Trophoblast cell (in vitro differentiated cells and primary cell): ENCODE measurements at regions not wholly inside any gene's neighbourhood (a gene's known extent, or its start where the extent isn't known, plus 50 kb on each side); places are given as distances from the start of the nearest gene placed in this dataset.
"Not testable (repeated sequence)": the region's sequence is repeated elsewhere in the genome, so short reads cannot be mapped to it uniquely, and the experiment has no call there.

Experiments used
- DNase-seq, 2 donors: peaks; one replicate each; pipeline ENCODE4 v3.0.0-alpha.2; 2016
- H2AFZ ChIP-seq: 2 replicates; pipeline ENCODE4 v1.6.1; 2013; ENCODE audit warnings: low read length, moderate library complexity, mild to moderate bottlenecking; ENCODE audit not compliant: insufficient read depth, poor library complexity
- H2AK5ac ChIP-seq: 2 replicates; pipeline ENCODE4 v1.6.1; 2013; ENCODE audit warnings: mild to moderate bottlenecking, low read length
- H2BK120ac ChIP-seq: 2 replicates; pipeline ENCODE4 v1.6.1; 2013; ENCODE audit warnings: low read length, mild to moderate bottlenecking, moderate library complexity; ENCODE audit not compliant: insufficient read depth, poor library complexity
- H2BK12ac ChIP-seq: 2 replicates; pipeline ENCODE4 v1.6.1; 2013; ENCODE audit warnings: mild to moderate bottlenecking, low read length, moderate library complexity
- H2BK5ac ChIP-seq: 2 replicates; pipeline ENCODE4 v1.6.1; 2013; ENCODE audit warnings: low read length, low read depth, moderate library complexity, mild to moderate bottlenecking; ENCODE audit not compliant: poor library complexity
- H3K14ac ChIP-seq: 2 replicates; pipeline ENCODE4 v1.6.1; 2013; ENCODE audit warnings: mild to moderate bottlenecking, low read length
- H3K18ac ChIP-seq: 2 replicates; pipeline ENCODE4 v1.6.1; 2013; ENCODE audit warnings: mild to moderate bottlenecking, low read length
- H3K23ac ChIP-seq: 2 replicates; pipeline ENCODE4 v1.6.1; 2013; ENCODE audit warnings: low read length
- H3K27ac ChIP-seq: 2 replicates; pipeline ENCODE4 v1.5.1; 2013; ENCODE audit warnings: low read depth, mild to moderate bottlenecking, inconsistent platforms, low read length, moderate library complexity
- H3K27me3 ChIP-seq: 2 replicates; pipeline ENCODE4 v1.6.1; 2013; ENCODE audit warnings: inconsistent platforms, mild to moderate bottlenecking, low read length, moderate library complexity; ENCODE audit not compliant: insufficient read depth
- H3K36me3 ChIP-seq, 2 experiments: 1 replicate in 1 of 2; 2 replicates in 1 of 2; pipeline ENCODE4 v1.6.1; 2013; ENCODE audit warnings: low read length in 2 of 2, mild to moderate bottlenecking in 2 of 2, moderate library complexity in 1 of 2; ENCODE audit not compliant: insufficient read depth in 2 of 2, control insufficient read depth in 1 of 2
- H3K4ac ChIP-seq: 2 replicates; pipeline ENCODE4 v1.6.1; 2013; ENCODE audit warnings: low read depth, mild to moderate bottlenecking, low read length, moderate library complexity
- H3K4me1 ChIP-seq, 2 experiments: 1 replicate in 1 of 2; 2 replicates in 1 of 2; pipeline ENCODE4 v1.6.1; 2013; ENCODE audit warnings: low read length in 2 of 2, mild to moderate bottlenecking in 2 of 2, moderate library complexity in 1 of 2; ENCODE audit not compliant: insufficient read depth in 2 of 2, control insufficient read depth in 1 of 2
- H3K4me2 ChIP-seq: 2 replicates; pipeline ENCODE4 v1.6.1; 2013; ENCODE audit warnings: inconsistent platforms, mild to moderate bottlenecking, low read length, moderate library complexity
- H3K4me3 ChIP-seq: 2 replicates; pipeline ENCODE4 v1.5.1; 2013; ENCODE audit warnings: mild to moderate bottlenecking, low read depth, low read length, inconsistent platforms
- H3K79me1 ChIP-seq: one replicate; pipeline ENCODE4 v1.6.1; 2013; ENCODE audit warnings: low read length
- H3K79me2 ChIP-seq: 2 replicates; pipeline ENCODE4 v1.6.1; 2013; ENCODE audit warnings: low read length, mild to moderate bottlenecking; ENCODE audit not compliant: control insufficient read depth, insufficient read depth, poor library complexity
- H3K9ac ChIP-seq: 2 replicates; pipeline ENCODE4 v1.6.1; 2013; ENCODE audit warnings: mild to moderate bottlenecking, low read length
- H3K9me3 ChIP-seq: 2 replicates; pipeline ENCODE4 v1.6.1; 2013; ENCODE audit warnings: low read depth, mild to moderate bottlenecking, control low read depth, inconsistent platforms, low read length; ENCODE audit not compliant: insufficient read depth
- H4K12ac ChIP-seq: 2 replicates; pipeline ENCODE4 v1.6.1; 2013; ENCODE audit warnings: low read depth, mild to moderate bottlenecking, low read length, moderate library complexity
- H4K8ac ChIP-seq: 2 replicates; pipeline ENCODE4 v1.6.1; 2013; ENCODE audit warnings: low read depth, mild to moderate bottlenecking, low read length, moderate library complexity
- H4K91ac ChIP-seq: one replicate; pipeline ENCODE4 v1.6.1; 2013; ENCODE audit warnings: low read depth, mild to moderate bottlenecking, low read length, moderate library complexity
- WGBS: extraction: QIAGEN DNeasy Blood & Tissue Kit; methylation state at CpG from one replicate; pipeline ENCODE4 v1.1.7; 2013; ENCODE audit warnings: missing lambda C conversion rate; ENCODE audit not compliant: insufficient read length, insufficient coverage; ENCODE audit errors: extremely low coverage; 5-methylcytosine and 5-hydroxymethylcytosine counted together

DNA sequence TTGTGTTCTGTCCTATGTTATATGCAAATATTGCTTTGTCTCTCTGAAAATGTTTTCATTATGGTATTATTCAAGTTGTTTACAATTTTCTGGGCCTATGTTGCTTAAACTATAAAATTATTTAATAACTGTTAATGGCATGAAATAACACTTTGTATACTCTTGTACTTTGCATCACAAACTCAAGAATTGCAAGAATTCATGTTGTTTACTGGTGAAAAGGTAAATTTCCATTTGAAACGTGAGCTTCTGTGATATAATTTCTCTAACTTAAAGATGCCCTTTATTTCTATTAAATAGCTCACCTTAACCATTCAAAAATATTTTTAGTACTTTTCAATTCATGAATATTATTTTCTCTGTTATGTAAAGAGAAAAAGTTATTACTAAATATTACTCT, 1504.2 kb downstream of the SUCLG1 start:
- Histone ChIP-seq H2BK12ac (no peak overlapping the region), H3K23ac (no peak overlapping the region)
- WGBS, result no CpG with 5 or more reads among the region's 1 CpG

GRCh38 chr2:82939211-82939610, 1519.9 kb downstream of the SUCLG1 start:
- no CpG with 5 or more reads among the region's 1 CpG for WGBS
- Histone ChIP-seq H3K9me3 (no peaks in the 10 kb centered on the region), H2BK5ac (no peak overlapping the region), H3K27ac (no peak overlapping the region), H3K14ac (no peak overlapping the region), H3K36me3 (no peaks in the 10 kb centered on the region), H3K79me2 (no peaks in the 10 kb centered on the region), H4K12ac (no peak overlapping the region), H3K18ac (no peak overlapping the region), H2AK5ac (no peak overlapping the region), H2AFZ (no peak overlapping the region), H3K9ac (no peak overlapping the region), H3K4me1 (no peaks in the 10 kb centered on the region), H4K91ac (no peak overlapping the region), H3K23ac (no peak overlapping the region), H2BK120ac (no peak overlapping the region), H4K8ac (no peak overlapping the region), H3K79me1 (no peaks in the 10 kb centered on the region), H3K4me2 (no peak overlapping the region), H3K27me3 (no peaks in the 10 kb centered on the region), H2BK12ac (no peak overlapping the region), H3K4ac (no peak overlapping the region), H3K4me3 (no peak overlapping the region)
- DNase-seq, result no peak

More for the DNA sequence above, 1504.2 kb downstream of the SUCLG1 start:
- Histone ChIP-seq H2BK120ac (no peak overlapping the region), H2AK5ac (no peak overlapping the region), H3K4me1 (no peaks in the 10 kb centered on the region), H3K18ac (no peak overlapping the region), H3K4me2 (no peak overlapping the region), H3K36me3 (no peaks in the 10 kb centered on the region), H4K12ac (no peak overlapping the region), H2BK5ac (no peak overlapping the region), H3K27me3 (no peaks in the 10 kb centered on the region), H3K27ac (no peak overlapping the region), H4K8ac (no peak overlapping the region), H4K91ac (no peak overlapping the region), H3K79me1 (no peaks in the 10 kb centered on the region), H2AFZ (no peak overlapping the region), H3K4ac (no peak overlapping the region), H3K9ac (no peak overlapping the region), H3K4me3 (no peak overlapping the region), H3K79me2 (no peaks in the 10 kb centered on the region), H3K9me3 (no peaks in the 10 kb centered on the region), H3K14ac (no peak overlapping the region)
- DNase-seq, result no peak

DNA sequence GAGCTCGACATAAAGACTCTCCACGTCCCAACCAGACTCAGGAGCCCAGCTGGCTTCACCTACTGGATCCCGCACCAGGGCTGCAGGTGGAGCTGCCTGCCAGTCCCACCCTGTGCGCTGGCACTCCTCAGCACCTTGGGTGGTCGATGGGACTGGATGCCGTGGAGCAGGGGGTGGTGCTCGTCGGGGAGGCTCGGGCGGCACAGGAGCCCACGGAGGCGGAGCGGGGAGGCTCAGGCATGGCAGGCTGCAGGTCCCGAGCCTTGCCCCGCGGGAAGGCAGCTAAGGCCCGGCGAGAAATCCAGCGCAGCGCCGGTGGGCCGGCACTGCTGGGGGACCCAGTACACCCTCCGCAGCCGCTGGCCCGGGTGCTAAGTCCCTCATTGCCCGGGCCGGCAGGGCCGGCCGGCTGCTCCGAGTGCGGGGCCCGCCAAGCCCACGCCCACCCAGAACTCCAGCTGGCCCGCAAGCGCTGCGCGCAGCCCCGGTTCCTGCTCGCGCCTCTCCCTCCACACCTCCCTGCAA, 1520.7 kb downstream of the SUCLG1 start:
- not testable (repeated sequence) for H3K14ac ChIP-seq, H3K4me2 ChIP-seq, H2BK5ac ChIP-seq, H4K12ac ChIP-seq, H2AK5ac ChIP-seq, H3K79me2 ChIP-seq, H3K4me1 ChIP-seq, H2BK120ac ChIP-seq, H3K4ac ChIP-seq, H4K8ac ChIP-seq, H2BK12ac ChIP-seq, H3K79me1 ChIP-seq, H3K23ac ChIP-seq, H4K91ac ChIP-seq, H3K27ac ChIP-seq, H3K9me3 ChIP-seq, H2AFZ ChIP-seq, H3K18ac ChIP-seq, H3K27me3 ChIP-seq, H3K9ac ChIP-seq, H3K4me3 ChIP-seq, H3K36me3 ChIP-seq, DNase-seq
- WGBS, result no CpG with 5 or more reads among the region's 40 CpGs

DNA sequence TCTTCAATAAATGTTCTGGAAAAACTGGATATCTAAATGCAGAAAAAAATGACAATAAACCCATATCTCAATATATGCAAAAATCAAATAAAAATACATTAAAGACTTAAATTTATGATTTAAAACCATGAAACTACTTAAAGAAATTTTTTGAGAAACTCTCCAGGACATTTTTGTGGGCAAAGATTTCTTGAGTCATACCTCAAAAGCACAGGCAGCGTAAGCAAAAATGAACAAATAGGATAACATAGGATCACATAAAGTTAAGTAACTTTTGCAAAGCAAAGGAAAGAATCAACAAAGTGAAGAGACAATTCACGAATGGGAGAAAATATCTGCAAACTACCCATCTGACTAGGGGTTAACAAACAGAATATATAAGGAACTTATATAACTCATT, 1545.5 kb downstream of the SUCLG1 start:
- Histone ChIP-seq H3K27ac (no peak overlapping the region), H2BK120ac (no peak overlapping the region), H3K9me3 (no peaks in the 10 kb centered on the region), H3K4me1 (no peaks in the 10 kb centered on the region), H3K23ac (no peak overlapping the region), H4K91ac (no peak overlapping the region), H3K36me3 (no peaks in the 10 kb centered on the region), H3K4ac (no peak overlapping the region), H3K27me3 (no peaks in the 10 kb centered on the region), H2AK5ac (no peak overlapping the region), H3K79me2 (no peaks in the 10 kb centered on the region), H2BK12ac (no peak overlapping the region), H3K4me2 (no peak overlapping the region), H3K18ac (no peak overlapping the region), H3K4me3 (no peak overlapping the region), H4K12ac (no peak overlapping the region), H4K8ac (no peak overlapping the region), H2AFZ (no peak overlapping the region), H3K9ac (no peak overlapping the region), H2BK5ac (no peak overlapping the region), H3K14ac (no peak overlapping the region), H3K79me1 (no peaks in the 10 kb centered on the region)
- no CpG with 5 or more reads among the region's 2 CpGs for WGBS
- no peak for DNase-seq
